Stimulated activated CD8-positive, alpha-beta memory T cell treated with anti-CD3 and anti-CD28 coated beads, Interleukin-15, amount 100 ng/mL, for 24 hours (primary cell): ENCODE measurements at regions not wholly inside any gene's neighbourhood (a gene's known extent, or its start where the extent isn't known, plus 50 kb on each side); places are given as distances from the start of the nearest gene placed in this dataset.
"Not testable (repeated sequence)": the region's sequence is repeated elsewhere in the genome, so short reads cannot be mapped to it uniquely, and the experiment has no call there.

Experiments
- DNase-seq: peaks from one replicate; pipeline ENCODE4 v3.0.0-alpha.2; 2020; ENCODE audit warnings: low read depth

GRCh38 chr9:15113288-15113687, 193.7 kb downstream of the TTC39B start:
- DNase-seq: no peak

GRCh38 chr9:15111071-15111470, 195.9 kb downstream of the TTC39B start:
- DNase-seq: no peak

- no peak for DNase-seq
Observed at GRCh38 chr9:15104826-15105420, 194.7 kb upstream of the FREM1 start.

GRCh38 chr9:15103290-15103689, 193.1 kb upstream of the FREM1 start:
- DNase-seq: no peak

GRCh38 chr9:15101095-15101494, 190.9 kb upstream of the FREM1 start:
- DNase-seq: no peak

- no peak for DNase-seq
Observed at GRCh38 chr9:15100571-15100970, 190.3 kb upstream of the FREM1 start.

GRCh38 chr9:15096972-15097371, 186.7 kb upstream of the FREM1 start:
- no peak for DNase-seq

- no peak for DNase-seq
Observed at GRCh38 chr9:15086778-15087324, 176.6 kb upstream of the FREM1 start.

- DNase-seq: no peak
Observed at GRCh38 chr9:15086156-15086763, 176.0 kb upstream of the FREM1 start.

- DNase-seq: no peak
Observed at GRCh38 chr9:15081021-15081753, 171.0 kb upstream of the FREM1 start.

GRCh38 chr9:15080401-15080800, 170.2 kb upstream of the FREM1 start:
- no peak for DNase-seq

GRCh38 chr9:15079989-15080388, 169.8 kb upstream of the FREM1 start:
- DNase-seq: no peak

- DNase-seq: no peak
Observed at GRCh38 chr9:15077946-15078729, 167.9 kb upstream of the FREM1 start.

- DNase-seq: no peak
Observed at GRCh38 chr9:15073620-15074019, 163.4 kb upstream of the FREM1 start.

- DNase-seq: no peak
Observed at GRCh38 chr9:15070716-15071115, 160.5 kb upstream of the FREM1 start.

- no peak for DNase-seq
Observed at GRCh38 chr9:15069106-15069505, 158.9 kb upstream of the FREM1 start.

GRCh38 chr9:15068261-15068660, 158.0 kb upstream of the FREM1 start:
- no peak for DNase-seq

GRCh38 chr9:15059003-15059402, 148.8 kb upstream of the FREM1 start:
- DNase-seq: no peak

- no peak for DNase-seq
Observed at GRCh38 chr9:15058236-15058635, 148.0 kb upstream of the FREM1 start.

GRCh38 chr9:15055284-15055683, 145.1 kb upstream of the FREM1 start:
- DNase-seq: not testable (repeated sequence)

- DNase-seq: no peak
Observed at GRCh38 chr9:15048772-15049171, 138.5 kb upstream of the FREM1 start.

- no peak for DNase-seq
Observed at GRCh38 chr9:15047028-15047551, 136.9 kb upstream of the FREM1 start.
